AG04450 (cell line): ENCODE measurements at regions not wholly inside any gene's neighbourhood (a gene's known extent, or its start where the extent isn't known, plus 50 kb on each side); places are given as distances from the start of the nearest gene placed in this dataset.

Experiments used
- CTCF ChIA-PET: fragments of 300-600, 350-600 bp; formaldehyde crosslinking; extraction: SDS; loops from one replicate; lab custom pipeline; 2022; ENCODE audit warnings: antibody characterized with exemption, inconsistent platforms; lab: Charles Lee
- POLR2A ChIA-PET: fragments of 350-600 bp; formaldehyde crosslinking; extraction: SDS; loops from one replicate; lab custom pipeline; 2021; ENCODE audit warnings: antibody characterized with exemption, inconsistent platforms; lab: Yijun Ruan, JAX
- DNase-seq: peaks from one replicate; pipeline ENCODE4 v3.0.0-alpha.2; 2011; ENCODE audit warnings: low read depth, low spot score
- H3K27ac ChIP-seq: one replicate; pipeline ENCODE4 v1.5.1; 2012; ENCODE audit warnings: low read depth, low read length, control low read depth
- H3K27me3 ChIP-seq: one replicate; pipeline ENCODE4 v1.6.0; 2012; ENCODE audit warnings: low read length; ENCODE audit not compliant: control insufficient read depth, insufficient read depth
- H3K4me3 ChIP-seq: 2 replicates; pipeline ENCODE4 v1.5.1; 2011; ENCODE audit warnings: mild to moderate bottlenecking, low read depth, low read length, control low read depth
- H3K9me3 ChIP-seq: 2 replicates; pipeline ENCODE4 v1.5.1; 2012; ENCODE audit warnings: low read length; ENCODE audit not compliant: control insufficient read depth, insufficient read depth
- CTCF ChIP-seq: IDR thresholded peaks from 2 replicates; pipeline ENCODE4 v1.5.1; 2011; ENCODE audit warnings: low read depth, low read length, control low read depth, inconsistent platforms

- TF ChIP-seq CTCF: no peak
- Histone ChIP-seq H3K27me3 (no peaks in the 10 kb centered on the region), H3K27ac (no peak overlapping the region), H3K4me3 (no peak overlapping the region), H3K9me3 (no peaks in the 10 kb centered on the region)
- POLR2A ChIA-PET: no interaction called here
- CTCF ChIA-PET: no interaction called here
- DNase-seq: no peak
Measured at GRCh38 chr1:194300776-194301175, 1114.4 kb upstream of the B3GALT2 start.

GRCh38 chr1:194300340-194300739, 1113.9 kb upstream of the B3GALT2 start:
- DNase-seq: no peak
- no peaks in the 10 kb centered on the region for H3K9me3 ChIP-seq
- no peak overlapping the region for H3K4me3 ChIP-seq
- H3K27me3 ChIP-seq: no peaks in the 10 kb centered on the region
- TF ChIP-seq CTCF: no peak
- POLR2A ChIA-PET: interaction anchor here (0.6 kb wide), 1 partner anchor 24 kb away, joined by 4 read pairs; no protein-coding TSS in a partner anchor
- no peak overlapping the region for H3K27ac ChIP-seq
- CTCF ChIA-PET: no interaction called here

DNA sequence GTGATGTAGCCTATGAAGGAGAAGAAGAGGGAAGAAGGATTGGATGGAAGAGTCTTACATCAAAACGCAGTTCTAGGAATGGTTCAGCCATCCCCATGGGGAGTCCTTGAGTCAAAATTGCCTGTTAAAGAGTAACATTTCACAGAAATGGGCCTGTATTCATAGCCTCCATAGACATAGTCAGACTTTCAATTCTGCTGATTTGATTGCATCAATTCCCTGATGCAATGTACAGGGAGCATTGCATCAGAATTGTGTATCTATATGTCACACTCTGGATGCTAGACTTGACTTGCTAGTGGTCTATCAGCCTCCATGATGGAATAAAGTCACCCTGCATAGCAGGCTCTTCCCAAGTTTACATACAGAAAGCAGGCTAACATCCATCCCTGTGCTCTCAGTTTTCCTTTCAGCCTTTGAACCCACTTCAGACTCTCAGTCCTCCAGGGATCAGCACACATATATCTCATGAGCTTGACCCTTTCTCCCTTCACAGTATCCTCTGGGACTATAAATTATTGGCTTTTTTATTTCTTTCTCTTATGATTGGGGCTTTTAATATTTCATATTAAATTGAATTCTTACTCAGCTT, 1111.7 kb upstream of the B3GALT2 start:
- ChIA-PET CTCF (interaction anchor here (0.6 kb wide), 1 partner anchor 1177 kb away, joined by 3 read pairs; no protein-coding TSS in a partner anchor), POLR2A (no interaction called here)
- H3K4me3 ChIP-seq: no peak overlapping the region
- DNase-seq: no peak
- no peak overlapping the region for H3K27ac ChIP-seq
- H3K9me3 ChIP-seq: no peaks in the 10 kb centered on the region
- no peak for TF ChIP-seq CTCF
- no peaks in the 10 kb centered on the region for H3K27me3 ChIP-seq

GRCh38 chr1:194297094-194297493, 1110.7 kb upstream of the B3GALT2 start:
- CTCF ChIA-PET: no interaction called here
- TF ChIP-seq CTCF: no peak
- Histone ChIP-seq H3K27me3 (no peaks in the 10 kb centered on the region), H3K9me3 (no peaks in the 10 kb centered on the region), H3K27ac (no peak overlapping the region), H3K4me3 (no peak overlapping the region)
- POLR2A ChIA-PET: no interaction called here
- no peak for DNase-seq

DNA sequence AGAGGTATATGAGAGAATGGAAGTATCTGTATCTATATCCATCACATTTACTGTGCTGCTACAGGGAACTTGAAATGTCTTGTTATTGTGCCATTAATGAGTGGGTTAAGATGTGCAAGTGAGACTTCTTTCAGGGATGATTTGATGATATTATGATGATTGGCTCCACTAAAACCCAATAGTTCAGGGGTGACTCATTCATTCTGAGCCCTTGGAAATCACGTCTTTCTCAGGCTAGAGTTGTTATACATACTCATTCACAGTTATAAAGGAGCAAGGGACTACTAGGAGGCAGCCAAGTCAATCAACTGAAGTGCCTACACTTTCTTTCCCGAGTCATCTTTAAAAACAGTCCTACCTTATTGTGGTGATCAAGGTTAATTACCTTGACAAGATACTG, 1109.8 kb upstream of the B3GALT2 start:
- H3K9me3 ChIP-seq: no peaks in the 10 kb centered on the region
- no peak for DNase-seq
- H3K27me3 ChIP-seq: no peaks in the 10 kb centered on the region
- no peak overlapping the region for H3K4me3 ChIP-seq
- no peak overlapping the region for H3K27ac ChIP-seq
- TF ChIP-seq CTCF: no peak
- POLR2A ChIA-PET: no interaction called here
- CTCF ChIA-PET: interaction anchor here (1.4 kb wide), 1 partner anchor 8 kb away, joined by 3 read pairs; no protein-coding TSS in a partner anchor
